ENCODE measurements at regions not wholly inside any gene's neighbourhood (a gene's known extent, or its start where the extent isn't known, plus 50 kb on each side); places are given as distances from the start of the nearest gene placed in this dataset.

DNA sequence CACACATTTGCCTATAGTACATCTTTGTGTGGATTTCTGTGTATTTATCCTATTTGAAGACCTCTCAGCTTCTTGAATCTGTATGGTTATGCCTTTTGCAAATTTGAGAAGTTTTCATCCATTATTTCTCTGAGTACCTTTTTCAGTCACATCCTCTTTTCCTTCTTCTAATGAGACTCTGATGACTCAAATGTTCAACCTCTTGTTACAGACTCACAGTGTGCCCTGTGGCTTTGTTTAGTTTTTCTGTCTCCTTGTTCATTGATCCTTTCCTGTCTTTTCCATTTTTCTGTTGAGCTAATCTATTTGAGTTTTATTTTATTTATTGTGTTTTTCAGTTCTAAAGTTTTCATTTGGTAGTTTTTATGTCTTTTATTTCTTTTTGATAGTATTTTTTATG is 87.0 kb upstream of the LRP1B start:
- no peak for DNase-seq

DNA sequence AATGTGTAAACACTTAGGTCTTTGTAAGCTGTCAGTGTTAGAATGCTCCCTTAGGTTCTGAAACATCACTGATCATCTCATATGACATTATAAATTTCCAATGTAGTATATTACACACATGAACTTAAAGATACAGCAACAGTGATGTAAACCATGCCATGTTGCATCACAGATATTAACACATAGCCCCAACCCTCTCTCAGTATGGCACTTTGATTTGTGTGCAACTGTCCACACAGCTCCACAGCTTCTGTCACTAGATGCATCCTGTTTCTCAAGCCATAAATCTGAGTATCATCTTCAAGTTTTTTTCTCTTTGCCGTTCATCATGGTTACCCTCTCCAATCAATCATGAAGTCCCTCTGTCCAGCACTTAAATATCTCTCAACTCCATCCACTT is 69.2 kb upstream of the LRP1B start:
- DNase-seq = no peak

DNA sequence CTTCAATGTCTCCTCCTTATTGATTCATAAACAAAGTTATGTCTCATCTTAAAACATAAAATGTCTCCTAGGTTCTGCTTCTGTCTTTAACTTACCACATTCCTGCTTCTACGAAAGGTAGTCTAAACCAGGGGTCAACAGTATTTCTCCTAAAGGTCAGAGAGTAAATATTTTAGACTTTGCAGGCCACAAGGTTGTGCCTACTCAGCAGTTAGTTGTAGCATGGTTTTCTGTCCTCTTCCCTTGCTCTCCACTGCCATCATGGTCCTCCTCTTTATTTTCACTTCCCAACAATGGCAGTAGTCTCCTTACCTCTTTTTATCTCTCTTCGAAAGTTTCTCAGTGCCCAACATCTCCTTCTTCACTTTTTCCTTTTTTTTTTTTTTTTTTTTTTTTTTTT is 68.3 kb upstream of the LRP1B start:
- DNase-seq = no peak

DNA sequence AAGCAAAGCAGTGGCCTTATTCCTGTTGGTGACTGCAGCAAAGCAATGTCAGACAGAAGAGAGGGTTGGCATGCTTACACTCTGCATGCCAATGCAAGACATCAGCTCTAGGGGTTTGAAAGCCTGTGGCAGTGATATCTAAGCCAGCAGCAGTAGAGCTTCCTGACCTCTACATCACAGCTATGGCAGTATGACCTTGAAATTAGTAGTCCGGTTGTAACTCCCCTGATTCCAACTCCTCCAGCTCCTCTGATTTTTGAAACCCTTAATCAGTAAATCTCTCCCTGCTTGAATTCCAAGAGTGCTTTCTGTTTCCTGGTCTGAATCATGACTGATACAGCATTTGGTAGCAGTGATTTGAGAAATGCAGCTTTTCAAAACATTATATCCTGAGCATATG is 60.0 kb upstream of the LRP1B start:
- DNase-seq = no peak

DNA sequence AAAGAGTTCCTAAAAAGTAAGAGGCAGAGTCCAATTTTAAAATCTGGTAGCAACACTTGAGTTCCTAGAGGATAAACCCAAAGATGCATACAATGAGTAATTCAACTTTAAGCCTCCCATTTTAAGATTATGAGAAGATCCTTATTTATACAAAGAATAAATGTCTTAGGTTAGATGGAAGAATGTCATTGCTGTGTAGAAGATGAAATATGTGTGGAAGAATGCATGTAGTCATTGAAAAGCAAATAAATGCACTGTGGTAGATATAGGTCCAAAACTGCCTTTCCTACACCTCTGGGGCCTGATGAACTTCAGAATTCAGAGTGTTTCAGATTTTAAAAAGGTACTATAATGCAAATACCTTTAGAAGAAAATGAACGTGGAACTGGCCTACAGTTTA is 58.7 kb upstream of the LRP1B start:
- no peak for DNase-seq

DNA sequence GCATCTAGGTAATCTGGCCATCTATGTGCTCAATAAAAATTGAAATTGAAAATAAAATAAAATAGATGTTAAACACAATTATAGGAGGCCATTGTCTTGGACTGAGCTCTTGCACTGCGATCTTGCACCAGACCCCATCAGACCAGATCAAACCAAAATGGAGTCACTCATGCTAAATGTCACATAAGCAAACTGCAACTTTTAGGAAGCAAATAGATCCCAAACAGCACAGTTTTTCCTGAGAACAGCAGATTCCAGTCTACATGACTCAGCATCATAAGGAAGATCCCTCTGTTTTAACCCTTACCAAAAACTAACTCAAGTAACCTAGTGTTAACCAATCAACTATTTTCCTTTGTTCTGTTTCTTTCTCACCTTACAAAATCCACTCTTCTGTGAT is 57.7 kb upstream of the LRP1B start:
- DNase-seq = no peak

DNA sequence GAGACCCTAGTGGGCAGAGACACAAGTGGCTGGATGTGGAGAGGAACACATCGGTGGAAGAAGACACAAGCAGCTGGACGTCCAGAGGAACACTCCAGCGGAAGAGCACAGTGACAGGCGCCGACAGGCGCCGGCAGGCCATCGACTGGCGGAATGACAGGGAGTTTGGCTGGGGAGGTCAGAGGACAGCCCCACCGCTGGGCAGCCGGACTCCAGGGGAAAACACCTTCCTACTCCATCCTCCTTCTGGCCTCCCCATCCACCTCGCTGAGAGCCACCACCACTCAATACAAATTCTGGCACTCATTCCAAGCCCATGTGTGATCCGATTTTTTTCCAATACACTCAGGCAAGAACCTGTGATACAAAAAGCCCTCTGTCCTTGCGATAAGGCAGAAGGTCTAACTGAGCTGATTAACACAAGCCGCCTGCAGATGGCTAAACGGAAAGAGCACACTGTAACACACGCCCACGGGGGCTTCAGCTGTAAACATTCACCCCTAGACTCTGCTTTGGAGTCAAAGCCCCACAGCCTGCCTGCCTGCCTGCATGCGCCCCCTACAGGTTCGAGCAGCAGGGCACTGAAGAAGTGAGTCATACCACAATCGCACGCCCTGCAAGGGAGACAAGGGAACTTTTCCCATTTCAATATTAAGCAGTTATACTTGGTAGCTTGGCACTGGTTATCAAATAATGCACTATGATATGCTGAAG is 50.2 kb upstream of the LRP1B start:
- no peak for DNase-seq

All from NCI-H774 (cell line).